GM21528 (cell line): ENCODE measurements at regions not wholly inside any gene's neighbourhood (a gene's known extent, or its start where the extent isn't known, plus 50 kb on each side); places are given as distances from the start of the nearest gene placed in this dataset.
"Not testable (repeated sequence)": the region's sequence is repeated elsewhere in the genome, so short reads cannot be mapped to it uniquely, and the experiment has no call there.

ENCODE experiments used
- ATAC-seq: cut with Tn5 transposase; IDR thresholded peaks from one replicate; pipeline ENCODE4 v1.9.1; 2021; ENCODE audit warnings: mild to moderate bottlenecking, moderate library complexity; ENCODE audit not compliant: unreplicated experiment, low FRiP score

DNA sequence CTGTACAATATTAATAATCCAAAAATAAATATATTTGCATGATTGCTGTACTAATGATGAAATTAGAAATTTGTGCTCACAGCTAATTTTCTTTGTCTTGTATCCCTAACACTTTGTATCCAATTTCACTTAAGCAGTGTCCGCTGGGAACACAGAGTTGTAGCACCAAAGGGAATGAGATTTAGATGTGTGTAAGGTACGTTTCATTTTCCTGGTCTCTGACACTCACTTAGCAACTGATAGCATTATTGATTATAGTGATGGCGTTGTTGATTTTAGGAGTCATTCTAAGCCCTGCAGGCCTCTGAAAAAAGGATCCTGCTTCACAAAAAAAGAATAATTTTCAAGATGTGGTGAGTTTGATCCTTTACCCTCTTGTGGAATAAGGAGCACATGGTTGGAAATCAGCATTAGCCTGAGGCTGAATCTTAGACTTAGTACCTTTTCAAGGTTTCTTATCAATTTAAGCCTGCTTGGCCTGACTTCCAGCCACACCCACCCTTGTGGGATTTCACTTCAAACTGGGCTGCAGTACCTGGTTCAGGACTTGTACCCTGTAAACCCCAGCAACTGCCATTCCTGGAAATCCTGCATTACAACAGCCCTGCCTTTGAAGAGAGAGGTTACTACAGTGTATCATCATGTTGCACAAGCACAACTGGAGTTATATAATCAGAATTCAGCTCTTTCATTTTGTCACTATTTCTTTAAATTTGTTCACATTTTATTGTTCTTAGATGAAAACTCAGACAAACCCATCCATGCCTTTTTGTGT is 116.2 kb downstream of the RND3 start:
- ATAC-seq: no peak

DNA sequence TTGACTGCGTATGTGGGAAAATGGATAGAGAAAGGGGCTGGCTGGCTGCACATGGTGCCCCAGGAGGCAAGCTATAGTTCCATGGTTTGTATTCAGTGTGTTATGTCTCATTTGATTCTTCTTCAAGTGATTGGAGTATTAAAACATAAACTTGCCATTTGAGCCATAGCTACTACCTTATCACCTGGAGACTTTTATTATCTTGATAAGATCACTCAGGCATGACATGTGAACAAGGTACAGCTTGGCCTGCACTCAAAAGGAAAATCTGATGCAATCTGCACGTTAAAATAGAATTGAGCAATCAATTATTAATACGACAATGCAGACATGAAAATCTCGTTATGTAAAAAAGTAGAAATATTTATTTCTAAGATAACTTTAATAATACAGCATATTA is 116.9 kb downstream of the RND3 start:
- ATAC-seq: no peak

- ATAC-seq: no peak
These were observed 117.6 kb downstream of the RND3 start for GRCh38 chr2:150369862-150370261.

GRCh38 chr2:150358468-150358807 is 129.0 kb downstream of the RND3 start:
- ATAC-seq: no peak

DNA sequence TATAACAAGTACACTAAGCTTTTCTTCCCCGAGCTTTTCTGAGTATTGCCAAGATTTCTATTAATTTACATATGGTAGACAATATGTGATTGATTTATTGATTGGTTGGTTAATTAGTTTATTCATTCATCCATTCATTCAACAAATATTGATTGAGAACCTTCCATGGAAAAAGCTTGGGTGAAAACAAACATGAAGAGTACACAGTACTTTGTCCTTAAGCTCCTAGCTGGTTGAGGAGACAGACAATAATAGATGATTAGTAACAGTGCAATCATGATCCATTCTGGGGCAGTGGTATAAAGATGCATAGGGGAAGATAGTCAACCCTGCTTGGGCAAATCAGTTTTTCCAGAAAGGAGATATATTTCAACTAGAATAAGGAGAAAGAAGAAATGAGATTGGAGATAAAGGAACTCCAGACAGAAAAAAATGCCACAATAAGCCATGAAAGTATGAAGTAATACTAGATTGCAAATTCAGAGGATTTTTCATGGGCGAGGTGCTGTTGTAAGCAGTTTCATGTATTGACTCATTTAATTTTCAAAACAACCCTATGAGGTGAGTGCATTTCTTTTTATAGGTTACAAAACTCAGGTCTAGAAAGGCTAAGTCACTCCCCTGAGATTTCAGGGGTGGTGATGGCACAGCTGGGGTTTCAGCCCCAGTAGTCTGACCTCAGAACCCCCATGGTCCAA is 129.5 kb downstream of the RND3 start:
- ATAC-seq: no peak

GRCh38 chr2:150355440-150355839 is 132.0 kb downstream of the RND3 start:
- ATAC-seq: no peak

- ATAC-seq: no peak
These were observed 134.1 kb downstream of the RND3 start for GRCh38 chr2:150353376-150353775.

DNA sequence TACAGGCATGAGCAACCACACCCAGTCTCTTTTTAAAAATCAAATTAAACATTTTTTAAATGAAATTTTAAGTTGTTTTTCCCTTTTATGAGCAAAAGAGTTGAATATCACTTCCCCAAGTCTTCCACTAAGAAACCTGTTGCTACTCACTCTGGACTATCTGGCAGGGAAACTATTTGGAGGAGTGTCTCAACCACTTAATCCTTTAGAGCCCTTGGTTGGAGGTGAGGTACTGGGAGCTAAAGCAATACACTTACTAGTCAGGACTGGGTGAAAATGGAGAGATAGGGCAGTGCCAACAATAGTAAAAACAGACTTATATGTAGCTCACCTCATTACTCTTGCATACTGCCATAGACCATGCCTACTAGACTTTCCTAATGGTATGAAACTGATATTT is 135.5 kb downstream of the RND3 start:
- no peak for ATAC-seq

DNA sequence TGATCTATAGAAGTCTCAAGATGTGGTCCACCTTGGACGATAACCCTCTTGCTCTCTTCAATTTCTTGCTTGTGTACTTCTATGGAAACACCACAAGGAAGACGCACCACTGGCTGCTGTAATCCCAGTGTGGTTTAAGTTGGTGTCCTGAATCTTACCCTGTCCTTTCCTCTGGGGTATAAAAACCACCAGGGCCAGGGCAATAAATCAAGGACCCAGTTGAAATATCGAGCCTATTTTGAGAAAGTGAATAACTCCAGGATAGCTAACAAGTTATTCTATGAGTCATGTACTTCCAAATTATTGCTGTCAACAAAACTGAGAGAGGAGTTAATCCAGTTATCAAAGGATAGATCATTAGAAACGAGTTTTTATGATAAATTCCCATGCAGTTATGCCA is 137.0 kb downstream of the RND3 start:
- no peak for ATAC-seq

- no peak for ATAC-seq
These were observed 140.7 kb downstream of the RND3 start for GRCh38 chr2:150346806-150347205.

GRCh38 chr2:150341982-150342680 is 145.3 kb downstream of the RND3 start:
- ATAC-seq: no peak

DNA sequence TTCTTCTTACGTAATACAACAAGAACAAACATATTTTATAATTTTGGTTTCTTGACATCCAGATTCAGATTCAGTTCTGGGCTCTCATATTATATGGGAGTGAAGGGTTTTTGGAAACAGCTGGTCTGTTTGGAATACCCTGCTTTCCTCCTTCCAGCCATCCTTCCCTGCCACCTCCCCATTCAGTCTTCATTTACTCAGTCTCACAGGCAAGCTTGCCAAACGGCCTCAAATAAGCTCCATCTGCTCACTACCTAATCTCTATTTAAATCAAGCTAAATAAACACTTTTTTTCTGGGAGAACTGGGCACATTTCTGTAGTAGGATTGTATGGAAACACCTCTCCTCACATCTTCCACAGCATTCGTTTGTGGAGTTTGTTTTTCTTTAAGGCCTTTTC is 147.5 kb downstream of the RND3 start:
- ATAC-seq: no peak

- ATAC-seq: no peak
These were observed 148.2 kb downstream of the RND3 start for GRCh38 chr2:150339282-150339681.

DNA sequence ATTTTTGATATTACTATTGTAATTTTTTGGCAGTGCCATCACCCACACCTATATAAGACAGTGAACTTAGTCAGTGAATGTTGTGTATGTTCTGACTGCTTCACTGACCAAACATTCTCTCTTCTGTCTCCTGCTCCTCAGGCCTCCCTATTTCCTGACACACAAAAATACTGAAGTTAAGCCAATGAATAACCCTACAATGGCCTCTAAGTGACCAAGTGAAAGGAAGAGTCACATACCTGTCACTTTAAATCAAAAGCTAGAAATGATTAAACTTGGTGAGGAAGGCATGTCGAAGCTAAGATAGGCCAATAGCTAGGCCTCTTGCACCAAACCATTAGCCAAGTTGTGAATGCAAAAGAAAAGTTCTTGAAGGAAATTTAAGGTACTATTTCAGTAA is 151.9 kb downstream of the RND3 start:
- ATAC-seq: no peak

GRCh38 chr2:150332383-150332782 is 155.1 kb downstream of the RND3 start:
- ATAC-seq: no peak

GRCh38 chr2:150327564-150328489 is 159.6 kb downstream of the RND3 start:
- ATAC-seq: no peak

DNA sequence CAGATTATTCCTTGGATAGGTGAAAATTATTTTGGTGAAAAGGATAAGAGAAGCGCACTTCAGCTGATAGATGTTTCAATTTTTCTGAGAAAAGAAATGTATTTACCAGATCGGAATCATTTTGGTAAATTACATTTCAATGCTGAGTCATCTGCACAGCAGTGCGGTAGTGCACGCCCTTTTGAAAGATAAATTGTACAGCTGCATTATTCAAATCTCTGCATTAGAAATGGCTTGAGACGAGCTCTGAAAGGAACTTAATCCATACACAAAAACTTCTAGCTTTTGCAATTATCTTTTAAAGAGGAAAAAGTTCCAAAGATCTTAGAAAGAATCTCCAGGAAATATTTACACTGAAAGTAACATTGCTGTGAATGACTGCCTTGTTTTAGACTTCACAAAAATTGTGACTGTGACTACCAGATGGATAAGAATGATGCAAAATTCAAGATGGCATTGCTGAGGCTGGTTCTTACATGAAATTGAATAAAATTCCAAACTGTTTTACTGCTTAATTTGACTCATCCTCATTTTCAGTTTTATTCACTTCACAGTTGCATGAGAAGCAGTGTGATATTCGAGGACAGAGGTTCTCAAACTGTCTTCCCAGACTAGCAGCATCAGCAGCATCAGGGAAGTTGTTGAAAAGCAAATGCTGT is 161.7 kb downstream of the RND3 start:
- ATAC-seq: no peak

DNA sequence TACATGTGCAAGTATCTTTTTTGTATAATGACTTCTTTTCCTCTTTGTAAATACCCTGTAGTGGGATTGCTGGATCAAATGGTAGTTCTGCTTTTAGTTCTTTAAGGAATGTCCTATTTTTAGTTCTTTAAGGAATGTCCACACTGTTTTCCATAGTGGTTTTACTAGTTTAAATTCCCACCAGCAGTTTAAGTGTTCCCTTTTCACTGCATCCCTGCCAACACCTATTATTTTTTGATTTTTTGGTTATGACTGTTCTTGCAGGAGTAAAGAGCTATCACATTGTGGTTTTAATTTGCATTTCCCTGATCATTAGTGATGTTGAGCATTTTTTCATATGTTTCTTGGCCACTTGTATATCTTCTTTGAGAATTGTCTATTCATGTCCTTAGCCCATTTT is 164.4 kb downstream of the RND3 start:
- not testable (repeated sequence) for ATAC-seq

DNA sequence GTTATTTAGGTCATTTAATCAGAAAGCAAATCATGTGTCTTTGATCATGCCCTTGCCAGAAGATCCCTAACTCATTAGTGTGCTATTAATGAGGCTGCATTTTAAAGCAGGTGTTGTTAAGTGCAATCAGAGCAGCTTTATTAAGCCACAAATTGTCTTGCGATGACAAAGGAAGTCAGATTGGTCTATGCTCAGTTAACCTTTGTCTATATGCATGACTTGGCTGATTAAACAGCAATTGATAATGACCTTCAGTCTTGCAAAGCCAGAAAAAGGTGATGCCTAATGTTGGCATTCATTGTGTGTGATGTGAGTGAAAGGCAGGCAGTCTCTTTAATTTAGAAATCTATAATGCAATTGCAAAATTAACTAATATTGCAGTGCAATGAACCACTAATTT is 166.9 kb downstream of the RND3 start:
- no peak for ATAC-seq
